NCI-H2196 (cell line): ENCODE measurements at regions not wholly inside any gene's neighbourhood (a gene's known extent, or its start where the extent isn't known, plus 50 kb on each side); places are given as distances from the start of the nearest gene placed in this dataset.

Experiments
- DNase-seq: peaks from one replicate; lab custom pipeline; 2025; ENCODE audit not compliant: unreplicated experiment; lab: John Stamatoyannopoulos, UW

GRCh38 chr2:147384659-147385058 lies 460.2 kb upstream of the ACVR2A start:
- DNase-seq, result no peak

- peak; percentile 94 for DNase-seq
Observed at GRCh38 chr2:147382322-147382948, 462.4 kb upstream of the ACVR2A start.

- DNase-seq, result no peak
Observed at GRCh38 chr2:147378403-147378802, 466.4 kb upstream of the ACVR2A start.

- DNase-seq, result no peak
Observed at GRCh38 chr2:147375073-147375472, 469.8 kb upstream of the ACVR2A start.

- DNase-seq, result peak; percentile 70
Observed at GRCh38 chr2:147374423-147374811, 470.4 kb upstream of the ACVR2A start.

- DNase-seq, result peak; percentile 65
Observed at GRCh38 chr2:147373800-147374422, 470.9 kb upstream of the ACVR2A start.

GRCh38 chr2:147368306-147368705 lies 476.5 kb upstream of the ACVR2A start:
- no peak for DNase-seq

- DNase-seq, result no peak
Observed at GRCh38 chr2:147366279-147366678, 478.6 kb upstream of the ACVR2A start.

GRCh38 chr2:147365622-147366021 lies 479.2 kb upstream of the ACVR2A start:
- no peak for DNase-seq

- DNase-seq, result peak; percentile 79
Observed at GRCh38 chr2:147364597-147364996, 480.2 kb upstream of the ACVR2A start.

GRCh38 chr2:147363181-147363580 lies 481.6 kb upstream of the ACVR2A start:
- no peak for DNase-seq

- no peak for DNase-seq
Observed at GRCh38 chr2:147358375-147358774, 486.5 kb upstream of the ACVR2A start.

- DNase-seq, result no peak
Observed at GRCh38 chr2:147356157-147356556, 488.7 kb upstream of the ACVR2A start.

- no peak for DNase-seq
Observed at GRCh38 chr2:147355706-147356105, 489.1 kb upstream of the ACVR2A start.

- no peak for DNase-seq
Observed at GRCh38 chr2:147353072-147353381, 491.8 kb upstream of the ACVR2A start.

GRCh38 chr2:147352264-147353071 lies 492.4 kb upstream of the ACVR2A start:
- DNase-seq, result peak; percentile 82

GRCh38 chr2:147351784-147352183 lies 493.0 kb upstream of the ACVR2A start:
- peak; percentile 55 for DNase-seq

- DNase-seq, result no peak
Observed at GRCh38 chr2:147348931-147349555, 495.8 kb upstream of the ACVR2A start.

GRCh38 chr2:147346142-147346541 lies 498.7 kb upstream of the ACVR2A start:
- no peak for DNase-seq

GRCh38 chr2:147345246-147345645 lies 499.6 kb upstream of the ACVR2A start:
- no peak for DNase-seq

- no peak for DNase-seq
Observed at GRCh38 chr2:147342329-147342728, 502.5 kb upstream of the ACVR2A start.
